NCI-H82 treated with DMSO at 0.1 percent for 48 hours (cell line): ENCODE measurements at regions not wholly inside any gene's neighbourhood (a gene's known extent, or its start where the extent isn't known, plus 50 kb on each side); places are given as distances from the start of the nearest gene placed in this dataset.

Experiments used
- DNase-seq: peaks from one replicate; lab custom pipeline; 2025; ENCODE audit not compliant: unreplicated experiment; lab: John Stamatoyannopoulos, UW

- no peak for DNase-seq
Measured at GRCh38 chr4:31999848-32000247, 1279.7 kb downstream of the PCDH7 start.

GRCh38 chr4:32000846-32001488 is 1280.8 kb downstream of the PCDH7 start:
- DNase-seq: no peak

GRCh38 chr4:32002037-32002747 is 1282.0 kb downstream of the PCDH7 start:
- no peak for DNase-seq

GRCh38 chr4:32003548-32003947 is 1283.4 kb downstream of the PCDH7 start:
- DNase-seq: no peak

GRCh38 chr4:32010221-32010620 is 1290.1 kb downstream of the PCDH7 start:
- DNase-seq: no peak

- no peak for DNase-seq
Measured at GRCh38 chr4:32022071-32022470, 1301.9 kb downstream of the PCDH7 start.

- DNase-seq: no peak
Measured at GRCh38 chr4:32025851-32026459, 1305.8 kb downstream of the PCDH7 start.

GRCh38 chr4:32030406-32030805 is 1310.2 kb downstream of the PCDH7 start:
- DNase-seq: no peak

- DNase-seq: no peak
Measured at GRCh38 chr4:32031026-32031425, 1310.9 kb downstream of the PCDH7 start.

- no peak for DNase-seq
Measured at GRCh38 chr4:32032136-32032672, 1312.0 kb downstream of the PCDH7 start.

- DNase-seq: no peak
Measured at GRCh38 chr4:32037399-32037798, 1317.2 kb downstream of the PCDH7 start.

- no peak for DNase-seq
Measured at GRCh38 chr4:32042486-32043247, 1322.5 kb downstream of the PCDH7 start.

GRCh38 chr4:32043248-32043633 is 1323.1 kb downstream of the PCDH7 start:
- no peak for DNase-seq

- DNase-seq: no peak
Measured at GRCh38 chr4:32061916-32062315, 1341.7 kb downstream of the PCDH7 start.

GRCh38 chr4:32073542-32073941 is 1353.4 kb downstream of the PCDH7 start:
- DNase-seq: no peak

GRCh38 chr4:32087211-32087610 is 1367.0 kb downstream of the PCDH7 start:
- DNase-seq: no peak

GRCh38 chr4:32094987-32095386 is 1374.8 kb downstream of the PCDH7 start:
- DNase-seq: no peak

- no peak for DNase-seq
Measured at GRCh38 chr4:32102896-32103295, 1382.7 kb downstream of the PCDH7 start.

- no peak for DNase-seq
Measured at GRCh38 chr4:32106767-32107166, 1386.6 kb downstream of the PCDH7 start.

- DNase-seq: no peak
Measured at GRCh38 chr4:32112891-32113290, 1392.7 kb downstream of the PCDH7 start.

- no peak for DNase-seq
Measured at GRCh38 chr4:32117693-32118092, 1397.5 kb downstream of the PCDH7 start.
